Upper lobe of left lung (tissue), 6 donors: ENCODE measurements at regions not wholly inside any gene's neighbourhood (a gene's known extent, or its start where the extent isn't known, plus 50 kb on each side); places are given as distances from the start of the nearest gene placed in this dataset.

Source experiments
- ATAC-seq, 2 donors: fragments of 200-7000 bp; cut with Tn5 transposase; one replicate each; pipeline ENCODE4 v1.9.1; 2022; ENCODE audit warnings: mild to moderate bottlenecking in 2 of 2, moderate library complexity in 2 of 2; ENCODE audit not compliant: low FRiP score in 2 of 2
- DNase-seq, 2 donors: peaks; one replicate each; pipeline ENCODE4 v3.0.0-alpha.2; 2019 to 2020
- H3K27ac ChIP-seq, 4 donors: fragments of 200-600 bp; sonication (generic); one replicate each; pipeline ENCODE4 v1.5.1; 2016 to 2019
- H3K27me3 ChIP-seq, 4 donors: fragments of 200-600 bp; sonication (generic); one replicate each; pipeline ENCODE4 v1.5.1; 2017 to 2019
- H3K36me3 ChIP-seq, 4 donors: fragments of 200-600 bp; sonication (generic); one replicate each; pipeline ENCODE4 v1.5.1; 2016 to 2019
- H3K4me1 ChIP-seq, 4 donors: fragments of 200-600 bp; sonication (generic); one replicate each; pipeline ENCODE4 v1.5.1; 2018 to 2019
- H3K4me3 ChIP-seq, 4 donors: fragments of 200-600 bp; sonication (generic); one replicate each; pipeline ENCODE4 v1.5.1; 2017 to 2019; ENCODE audit warnings: mild to moderate bottlenecking in 2 of 4, moderate library complexity in 1 of 4
- H3K9me3 ChIP-seq, 4 donors: fragments of 200-600 bp; sonication (generic); one replicate each; pipeline ENCODE4 v1.5.1; 2018 to 2019
- CTCF ChIP-seq, 6 experiments: fragments of 450-650 bp in 4 of 6; fragments of 200-600 bp in 2 of 6; sonication (generic) in 2 of 6; IDR thresholded peaks; one replicate each; pipeline ENCODE4 v1.5.1; 2016 to 2019; ENCODE audit warnings: antibody characterized with exemption in 6 of 6
- EP300 ChIP-seq, 4 donors: sonication (generic); formaldehyde crosslinking; IDR thresholded peaks; one replicate each; pipeline ENCODE4 v1.5.1; 2017; ENCODE audit warnings: antibody characterized with exemption in 4 of 4, control low read depth in 2 of 4
- POLR2A ChIP-seq, 4 donors: fragments of 450-650 bp; IDR thresholded peaks; one replicate each; pipeline ENCODE4 v1.5.1; 2016 to 2017; ENCODE audit warnings: antibody characterized with exemption in 4 of 4, mild to moderate bottlenecking in 2 of 4
- POLR2AphosphoS5 ChIP-seq, 2 donors: sonication (generic); formaldehyde crosslinking; IDR thresholded peaks; one replicate each; pipeline ENCODE4 v1.5.1; 2017; ENCODE audit warnings: antibody characterized with exemption in 2 of 2
- WGBS, 2 donors: methylation state at CpG; one replicate each; pipeline ENCODE4 v1.1.5; 2017 to 2018; 5-methylcytosine and 5-hydroxymethylcytosine counted together
- donor health status: DM: no; HTN: no; CAD: no; lungs with moderate emphysema.
- donor health status: DM: no; HTN: yes; CAD: no; lungs with severe emphysema.

- WGBS, 2 donors: 73 to 80% methylated on average over 3 of the region's 3 CpGs
- H3K27ac ChIP-seq: no peak overlapping the region
- no peaks in the 10 kb centered on the region for H3K4me1 ChIP-seq
- no peak for TF ChIP-seq POLR2AphosphoS5 (IDR thresholded peaks at IDR 0.05)
- no peak for TF ChIP-seq CTCF (IDR thresholded peaks at IDR 0.05)
- TF ChIP-seq EP300 (IDR thresholded peaks at IDR 0.05): no peak
- TF ChIP-seq POLR2A (IDR thresholded peaks at IDR 0.05): no peak
- DNase-seq (no peak), ATAC-seq (peak in 1 of 2 donors; percentile 58)
- no peaks in the 10 kb centered on the region for H3K27me3 ChIP-seq
- H3K9me3 ChIP-seq: no peaks in the 10 kb centered on the region
- no peak overlapping the region for H3K4me3 ChIP-seq
- no peaks in the 10 kb centered on the region for H3K36me3 ChIP-seq
Measured at GRCh38 chr9:78663369-78663768, 366.4 kb downstream of the PSAT1 start.

GRCh38 chr9:78664370-78664769 lies 367.4 kb downstream of the PSAT1 start:
- ATAC-seq (no peak), DNase-seq (no peak)
- Histone ChIP-seq H3K9me3 (no peaks in the 10 kb centered on the region), H3K4me1 (no peaks in the 10 kb centered on the region), H3K36me3 (no peaks in the 10 kb centered on the region), H3K27me3 (no peaks in the 10 kb centered on the region), H3K4me3 (no peak overlapping the region), H3K27ac (no peak overlapping the region)
- WGBS, 2 donors: 86 to 93% methylated on average over 2 of the region's 2 CpGs
- no peak for TF ChIP-seq POLR2AphosphoS5 (IDR thresholded peaks at IDR 0.05)
- TF ChIP-seq EP300 (IDR thresholded peaks at IDR 0.05): no peak

- Histone ChIP-seq H3K27ac (no peak overlapping the region), H3K36me3 (no peaks in the 10 kb centered on the region), H3K27me3 (no peaks in the 10 kb centered on the region), H3K9me3 (no peaks in the 10 kb centered on the region), H3K4me1 (no peaks in the 10 kb centered on the region), H3K4me3 (no peak overlapping the region)
- no peak for TF ChIP-seq POLR2A (IDR thresholded peaks at IDR 0.05)
- TF ChIP-seq CTCF (IDR thresholded peaks at IDR 0.05): no peak
- TF ChIP-seq POLR2AphosphoS5 (IDR thresholded peaks at IDR 0.05): no peak
- TF ChIP-seq EP300 (IDR thresholded peaks at IDR 0.05): no peak
- DNase-seq (no peak), ATAC-seq (no peak)
- WGBS, 2 donors: 86 to 88% methylated on average over 4 of the region's 4 CpGs
Measured at GRCh38 chr9:78666818-78667414, 370.0 kb downstream of the PSAT1 start.

- no peak overlapping the region for H3K27ac ChIP-seq
- DNase-seq: no peak
- no peak overlapping the region for H3K4me3 ChIP-seq
- no peaks in the 10 kb centered on the region for H3K9me3 ChIP-seq
- no peaks in the 10 kb centered on the region for H3K27me3 ChIP-seq
- TF ChIP-seq POLR2A (IDR thresholded peaks at IDR 0.05) (no peak), EP300 (IDR thresholded peaks at IDR 0.05) (no peak), POLR2AphosphoS5 (IDR thresholded peaks at IDR 0.05) (no peak)
- WGBS, 2 donors: 68 to 71% methylated on average over 4 of the region's 4 CpGs
- ATAC-seq: no peak
- no peaks in the 10 kb centered on the region for H3K36me3 ChIP-seq
- H3K4me1 ChIP-seq: no peaks in the 10 kb centered on the region
Measured at GRCh38 chr9:78668148-78668832, 371.4 kb downstream of the PSAT1 start.

- Histone ChIP-seq H3K4me1 (no peaks in the 10 kb centered on the region), H3K27me3 (no peaks in the 10 kb centered on the region), H3K36me3 (no peaks in the 10 kb centered on the region), H3K9me3 (no peaks in the 10 kb centered on the region), H3K27ac (no peak overlapping the region), H3K4me3 (no peak overlapping the region)
- TF ChIP-seq POLR2AphosphoS5 (IDR thresholded peaks at IDR 0.05) (no peak), POLR2A (IDR thresholded peaks at IDR 0.05) (no peak), CTCF (IDR thresholded peaks at IDR 0.05) (no peak), EP300 (IDR thresholded peaks at IDR 0.05) (no peak)
- DNase-seq (no peak), ATAC-seq (no peak)
- WGBS, 2 donors: 88 to 91% methylated on average over 7 of the region's 7 CpGs
Measured at GRCh38 chr9:78669591-78669990, 372.7 kb downstream of the PSAT1 start.

- Histone ChIP-seq H3K27me3 (no peaks in the 10 kb centered on the region), H3K36me3 (no peaks in the 10 kb centered on the region), H3K27ac (no peak overlapping the region), H3K4me1 (no peaks in the 10 kb centered on the region), H3K4me3 (no peak overlapping the region), H3K9me3 (no peaks in the 10 kb centered on the region)
- 33 to 50% methylated on average over 3 of the region's 3 CpGs for WGBS, 2 donors
- ATAC-seq: no peak
- TF ChIP-seq POLR2A (IDR thresholded peaks at IDR 0.05) (no peak), POLR2AphosphoS5 (IDR thresholded peaks at IDR 0.05) (no peak), CTCF (IDR thresholded peaks at IDR 0.05) (no peak), EP300 (IDR thresholded peaks at IDR 0.05) (no peak)
- no peak for DNase-seq
Measured at GRCh38 chr9:78671785-78672184, 374.9 kb downstream of the PSAT1 start.
